HepG2 (cell line): ENCODE measurements at regions not wholly inside any gene's neighbourhood (a gene's known extent, or its start where the extent isn't known, plus 50 kb on each side); places are given as distances from the start of the nearest gene placed in this dataset.
A peak's percentile ranks its signal among the peaks of the same experiment; 100 is the strongest.

ENCODE experiments used
- ADNP ChIP-seq: sonication (generic); formaldehyde crosslinking; IDR thresholded peaks from 2 replicates; pipeline ENCODE4 v1.4.0; 2020; ENCODE audit warnings: missing genetic modification reagents
- ASH2L ChIP-seq: fragments of 300-600, 200-600 bp; sonication (generic); IDR thresholded peaks from 2 replicates; pipeline ENCODE4 v1.7.0; 2017; ENCODE audit warnings: low read depth, mild to moderate bottlenecking, moderate library complexity, mixed read lengths, low read length; ENCODE audit not compliant: insufficient read length
- DMAP1 ChIP-seq: IDR thresholded peaks from 2 replicates; pipeline ENCODE4 v1.6.1; 2016
- ETV5 ChIP-seq: IDR thresholded peaks from 2 replicates; pipeline ENCODE4 v1.6.1; 2018; ENCODE audit warnings: missing biosample characterization, missing genetic modification reagents, inconsistent platforms, borderline replicate concordance
- FLYWCH1 ChIP-seq: sonication (generic); formaldehyde crosslinking; IDR thresholded peaks from 2 replicates; pipeline ENCODE4 v1.8.1; 2023; ENCODE audit warnings: mild to moderate bottlenecking, missing genetic modification reagents
- HOXA5 ChIP-seq: sonication (generic); formaldehyde crosslinking; IDR thresholded peaks from 2 replicates; pipeline ENCODE4 v1.4.0; 2020; ENCODE audit warnings: missing genetic modification reagents
- IRF2 ChIP-seq: IDR thresholded peaks from 2 replicates; pipeline ENCODE4 v1.6.1; 2018; ENCODE audit warnings: missing genetic modification reagents, missing compliant biosample characterization
- KLF16 ChIP-seq, 2 experiments: sonication (generic) in 1 of 2; formaldehyde crosslinking in 1 of 2; IDR thresholded peaks; 2 replicates each; pipeline versions ENCODE4 v1.6.1 to v1.8.0; 2016 to 2023; ENCODE audit warnings: missing genetic modification reagents in 2 of 2, missing compliant biosample characterization in 1 of 2
- MTF2 ChIP-seq: sonication (generic); formaldehyde crosslinking; IDR thresholded peaks from 2 replicates; pipeline ENCODE4 v1.5.0; 2020; ENCODE audit warnings: missing genetic modification reagents, borderline replicate concordance
- NRL ChIP-seq: sonication (generic); formaldehyde crosslinking; IDR thresholded peaks from 2 replicates; pipeline ENCODE4 v1.5.0; 2020; ENCODE audit warnings: missing genetic modification reagents, mild to moderate bottlenecking, moderate library complexity, borderline replicate concordance
- PAX8 ChIP-seq: sonication (generic); formaldehyde crosslinking; IDR thresholded peaks from 2 replicates; pipeline ENCODE4 v1.8.0; 2022; ENCODE audit warnings: mild to moderate bottlenecking, missing genetic modification reagents, borderline replicate concordance
- RXRB ChIP-seq: IDR thresholded peaks from 2 replicates; pipeline ENCODE4 v1.6.1; 2016; ENCODE audit warnings: borderline replicate concordance, missing genetic modification reagents, missing compliant biosample characterization
- SNAPC4 ChIP-seq: sonication (generic); formaldehyde crosslinking; IDR thresholded peaks from 2 replicates; pipeline ENCODE4 v1.4.0; 2020; ENCODE audit warnings: mild to moderate bottlenecking, missing genetic modification reagents
- SRF ChIP-seq: IDR thresholded peaks from 2 replicates; pipeline ENCODE4 v1.6.1; 2011; ENCODE audit warnings: mild to moderate bottlenecking, low read depth, low read length, moderate library complexity
- TCF7L2 ChIP-seq: IDR thresholded peaks from 2 replicates; pipeline ENCODE4 v1.6.1; 2011; ENCODE audit warnings: mild to moderate bottlenecking, low read depth, low read length, moderate library complexity
- U2AF1 ChIP-seq: fragments of 200-400 bp; formaldehyde crosslinking; optimal IDR thresholded peaks from 2 replicates; pipeline ENCODE3; 2017; ENCODE audit warnings: mild to moderate bottlenecking, low read depth, low read length
- YEATS4 ChIP-seq: sonication (generic); formaldehyde crosslinking; IDR thresholded peaks from 2 replicates; pipeline ENCODE4 v1.4.0; 2020; ENCODE audit warnings: missing genetic modification reagents, borderline replicate concordance
- ZMYM4 ChIP-seq: sonication (generic); formaldehyde crosslinking; IDR thresholded peaks from 2 replicates; pipeline ENCODE4 v1.8.1; 2023; ENCODE audit warnings: mild to moderate bottlenecking, missing genetic modification reagents
- ZNF512 ChIP-seq: sonication (generic); formaldehyde crosslinking; IDR thresholded peaks from 2 replicates; pipeline ENCODE4 v1.4.0; 2020; ENCODE audit warnings: mild to moderate bottlenecking, missing genetic modification reagents
- ZNF597 ChIP-seq: sonication (generic); formaldehyde crosslinking; IDR thresholded peaks from 2 replicates; pipeline ENCODE4 v1.5.0; 2020; ENCODE audit warnings: missing genetic modification reagents
- ZNF629 ChIP-seq: sonication (generic); formaldehyde crosslinking; conservative IDR thresholded peaks from 2 replicates; pipeline ENCODE4 v1.5.0; 2020; ENCODE audit warnings: missing genetic modification reagents
- ZSCAN25 ChIP-seq: sonication (generic); formaldehyde crosslinking; IDR thresholded peaks from 2 replicates; pipeline ENCODE4 v1.8.0; 2022; ENCODE audit warnings: mild to moderate bottlenecking, missing genetic modification reagents
- ZSCAN31 ChIP-seq: sonication (generic); formaldehyde crosslinking; IDR thresholded peaks from 2 replicates; pipeline ENCODE4 v1.5.0; 2020; ENCODE audit warnings: low read depth, mild to moderate bottlenecking, missing genetic modification reagents

- TF ChIP-seq NRL (CRISPR knock-in tag), result no peak
- TF ChIP-seq ZNF629, result no peak
- TF ChIP-seq ZNF512 (CRISPR knock-in tag), result no peak
- 0 out of 2 replicates have a peak, but pooled peaks have one; percentile 18 for TF ChIP-seq IRF2 (CRISPR knock-in tag)
- TF ChIP-seq FLYWCH1, result no peak
- TF ChIP-seq ZNF597 (CRISPR knock-in tag), result no peak
- no peak for TF ChIP-seq U2AF1
- no peak for TF ChIP-seq ZSCAN25 (CRISPR knock-in tag)
- peak in 1 of 2 experiments; percentile 48; a peak in 1 of 4 replicates for TF ChIP-seq KLF16 (CRISPR knock-in tag; IDR thresholded peaks at IDR 0.05)
- TF ChIP-seq RXRB (CRISPR knock-in tag), result peak; percentile 74
- TF ChIP-seq ETV5 (CRISPR knock-in tag), result peak; percentile 46; the same call in 1 of the 2 replicates
- TF ChIP-seq SRF, result no peak
- no peak for TF ChIP-seq ADNP (CRISPR knock-in tag)
- no peak for TF ChIP-seq MTF2 (CRISPR knock-in tag)
- 0 out of 2 replicates have a peak, but pooled peaks have one; percentile 47 for TF ChIP-seq YEATS4
- no peak for TF ChIP-seq ASH2L
- no peak; the same call in 1 of the 2 replicates for TF ChIP-seq ZSCAN31 (CRISPR knock-in tag)
- no peak for TF ChIP-seq TCF7L2
- TF ChIP-seq HOXA5 (CRISPR knock-in tag), result 0 out of 2 replicates have a peak, but pooled peaks have one; percentile 64
- TF ChIP-seq SNAPC4 (CRISPR knock-in tag), result no peak
- TF ChIP-seq DMAP1 (CRISPR knock-in tag), result 0 out of 2 replicates have a peak, but pooled peaks have one; percentile 64
- TF ChIP-seq PAX8, result no peak
- peak; percentile 82 for TF ChIP-seq ZMYM4 (CRISPR knock-in tag)
These were observed 110.7 kb downstream of the BTG1 start (continued) for GRCh38 chr12:92034858-92035401.
